Neural cell (in vitro differentiated cells): ENCODE measurements at regions not wholly inside any gene's neighbourhood (a gene's known extent, or its start where the extent isn't known, plus 50 kb on each side); places are given as distances from the start of the nearest gene placed in this dataset.

Source experiments
- H2AFZ ChIP-seq: fragments of 200-600, 300-800 bp; sonication (generic), shearing (Covaris generic); 2 replicates; pipeline ENCODE4 v1.6.0; 2014; ENCODE audit warnings: low read depth, mild to moderate bottlenecking, antibody characterized with exemption, low read length, moderate library complexity
- H3F3A ChIP-seq: fragments of 200-600 bp; shearing (Covaris generic); 2 replicates; pipeline ENCODE4 v1.6.1; 2016; ENCODE audit warnings: mild to moderate bottlenecking, moderate library complexity, mixed read lengths, antibody characterized with exemption, low read length; ENCODE audit not compliant: insufficient read depth, poor library complexity, severe bottlenecking
- H3K27ac ChIP-seq: fragments of 200-600, 300-800 bp; sonication (generic), shearing (Covaris generic); 2 replicates; pipeline ENCODE4 v1.5.1; 2014; ENCODE audit warnings: mild to moderate bottlenecking, low read length, moderate library complexity
- H3K27me3 ChIP-seq: fragments of 300-800, 200-600 bp; sonication (generic), shearing (Covaris generic); 2 replicates; pipeline ENCODE4 v1.6.0; 2014; ENCODE audit warnings: mild to moderate bottlenecking, low read depth, low read length, moderate library complexity; ENCODE audit not compliant: insufficient read depth
- H3K36me3 ChIP-seq: fragments of 300-800, 200-600 bp; sonication (generic), shearing (Covaris generic); 2 replicates; pipeline ENCODE4 v1.5.1; 2014; ENCODE audit warnings: mild to moderate bottlenecking, antibody characterized with exemption, low read length, moderate library complexity; ENCODE audit not compliant: insufficient read depth
- H3K4me2 ChIP-seq: fragments of 300-800, 200-600 bp; sonication (generic), shearing (Covaris generic); 2 replicates; pipeline ENCODE4 v1.6.0; 2014; ENCODE audit warnings: mild to moderate bottlenecking, low read length
- H3K4me3 ChIP-seq: fragments of 300-800, 200-600 bp; sonication (generic), shearing (Covaris generic); 2 replicates; pipeline ENCODE4 v1.5.1; 2014; ENCODE audit warnings: mild to moderate bottlenecking, low read length, moderate library complexity
- H3K79me2 ChIP-seq: fragments of 200-600 bp; shearing (Covaris generic); replicated peaks from 2 replicates; pipeline ENCODE4 v1.6.0; 2014; ENCODE audit warnings: mild to moderate bottlenecking, low read length, moderate library complexity; ENCODE audit not compliant: insufficient read depth
- H3K9ac ChIP-seq: fragments of 300-800, 200-600 bp; sonication (generic), shearing (Covaris generic); 2 replicates; pipeline ENCODE4 v1.6.1; 2016; ENCODE audit warnings: mild to moderate bottlenecking, low read length, mixed read lengths
- H3K9me2 ChIP-seq: fragments of 200-600 bp; shearing (Covaris generic); 2 replicates; pipeline ENCODE4 v1.6.1; 2016; ENCODE audit warnings: mild to moderate bottlenecking, low read length, mixed read lengths; ENCODE audit not compliant: insufficient read depth
- H3K9me3 ChIP-seq: fragments of 200-600, 300-800 bp; sonication (generic), shearing (Covaris generic); 2 replicates; pipeline ENCODE4 v1.6.1; 2016; ENCODE audit warnings: mild to moderate bottlenecking, mixed run types, low read length, moderate library complexity, mixed read lengths
- H4K20me1 ChIP-seq: fragments of 200-600 bp; shearing (Covaris generic); 2 replicates; pipeline ENCODE4 v1.6.1; 2016; ENCODE audit warnings: mild to moderate bottlenecking, mixed run types; ENCODE audit not compliant: insufficient read depth
- CTCF ChIP-seq: fragments of 450-650 bp; IDR thresholded peaks from 2 replicates; pipeline ENCODE4 v1.5.1; 2014; ENCODE audit warnings: antibody characterized with exemption, mild to moderate bottlenecking, moderate library complexity; ENCODE audit not compliant: poor library complexity, severe bottlenecking
- EP300 ChIP-seq: fragments of 450-650 bp; conservative IDR thresholded peaks from 2 replicates; pipeline ENCODE4 v1.6.1; 2014; ENCODE audit warnings: antibody characterized with exemption, mild to moderate bottlenecking, moderate library complexity; ENCODE audit not compliant: poor library complexity, severe bottlenecking
- EZH2 ChIP-seq: fragments of 200-600, 300-800 bp; shearing (Covaris generic), sonication (generic); IDR thresholded peaks from 2 replicates; pipeline ENCODE4 v1.6.1; 2014; ENCODE audit warnings: antibody characterized with exemption, low read length, borderline replicate concordance, mild to moderate bottlenecking; ENCODE audit not compliant: insufficient read depth, poor library complexity, severe bottlenecking
- MXI1 ChIP-seq: fragments of 450-650 bp; conservative IDR thresholded peaks from 2 replicates; pipeline ENCODE4 v1.6.1; 2014; ENCODE audit warnings: antibody characterized with exemption, mild to moderate bottlenecking; ENCODE audit not compliant: poor library complexity, severe bottlenecking
- POLR2AphosphoS5 ChIP-seq: IDR thresholded peaks from 2 replicates; pipeline ENCODE4 v1.6.1; 2012
- RAD21 ChIP-seq: fragments of 450-650 bp; conservative IDR thresholded peaks from 2 replicates; pipeline ENCODE4 v1.6.1; 2014; ENCODE audit warnings: antibody characterized with exemption, mild to moderate bottlenecking, moderate library complexity
- REST ChIP-seq: IDR thresholded peaks from 2 replicates; pipeline ENCODE4 v1.6.1; 2012; ENCODE audit warnings: borderline replicate concordance
- SMC3 ChIP-seq: fragments of 450-650 bp; conservative IDR thresholded peaks from 2 replicates; pipeline ENCODE4 v1.6.1; 2014; ENCODE audit warnings: antibody characterized with exemption, mild to moderate bottlenecking, moderate library complexity; ENCODE audit not compliant: poor library complexity
- TAF1 ChIP-seq: IDR thresholded peaks from 2 replicates; pipeline ENCODE4 v1.6.1; 2012; ENCODE audit warnings: low read depth

- Histone ChIP-seq H3F3A (no peaks in the 10 kb centered on the region), H3K36me3 (no peaks in the 10 kb centered on the region), H3K79me2 (no peaks in the 10 kb centered on the region), H3K27ac (no peak overlapping the region), H3K4me2 (no peak overlapping the region), H4K20me1 (no peaks in the 10 kb centered on the region), H3K27me3 (peaks cover 4% of the 10 kb centered on the region), H3K9me3 (no peaks in the 10 kb centered on the region), H2AFZ (no peak overlapping the region), H3K4me3 (no peak overlapping the region), H3K9ac (no peak overlapping the region), H3K9me2 (no peaks in the 10 kb centered on the region)
- TF ChIP-seq REST (no peak), EZH2 (no peak), POLR2AphosphoS5 (no peak), CTCF (no peak), SMC3 (no peak), EP300 (no peak), TAF1 (no peak), MXI1 (no peak), RAD21 (no peak)
These were observed 415.4 kb upstream of the PCDH20 start for GRCh38 chr13:61831026-61831425.

GRCh38 chr13:61830475-61830874, 414.8 kb upstream of the PCDH20 start:
- no peak overlapping the region for H2AFZ ChIP-seq

GRCh38 chr13:61824168-61824567, 408.5 kb upstream of the PCDH20 start:
- H3K4me3 ChIP-seq, result no peak overlapping the region
- H3K9me2 ChIP-seq, result no peaks in the 10 kb centered on the region
- H3K27ac ChIP-seq, result no peak overlapping the region
- TF ChIP-seq EP300 (no peak), REST (no peak), RAD21 (no peak), SMC3 (no peak), TAF1 (no peak), MXI1 (no peak), EZH2 (no peak), POLR2AphosphoS5 (no peak), CTCF (no peak)
- H3F3A ChIP-seq, result no peaks in the 10 kb centered on the region
- H3K9ac ChIP-seq, result no peak overlapping the region
- peaks cover 4% of the 10 kb centered on the region for H3K27me3 ChIP-seq
- H3K4me2 ChIP-seq, result no peak overlapping the region
- H3K36me3 ChIP-seq, result no peaks in the 10 kb centered on the region
- H3K9me3 ChIP-seq, result no peaks in the 10 kb centered on the region
- H4K20me1 ChIP-seq, result no peaks in the 10 kb centered on the region
- H2AFZ ChIP-seq, result no peak overlapping the region
- H3K79me2 ChIP-seq, result no peaks in the 10 kb centered on the region

More at GRCh38 chr13:61830475-61830874, 414.8 kb upstream of the PCDH20 start:
- Histone ChIP-seq H3K9ac (no peak overlapping the region), H3K27ac (no peak overlapping the region), H4K20me1 (no peaks in the 10 kb centered on the region), H3K4me2 (no peak overlapping the region), H3K36me3 (no peaks in the 10 kb centered on the region), H3K9me3 (no peaks in the 10 kb centered on the region), H3K27me3 (peaks cover 4% of the 10 kb centered on the region), H3K79me2 (no peaks in the 10 kb centered on the region), H3K9me2 (no peaks in the 10 kb centered on the region), H3K4me3 (no peak overlapping the region), H3F3A (no peaks in the 10 kb centered on the region)
- no peak for TF ChIP-seq MXI1
- no peak for TF ChIP-seq EP300
